ENCODE measurements at regions not wholly inside any gene's neighbourhood (a gene's known extent, or its start where the extent isn't known, plus 50 kb on each side); places are given as distances from the start of the nearest gene placed in this dataset.

- Histone ChIP-seq H3K9me2 (replicated peaks; ENCODE audit: low read length) (no peaks in the 10 kb centered on the region), H3K27ac (ENCODE audit: low read length) (no peak overlapping the region), H3K4me1 (ENCODE audit: insufficient read depth, low read length) (no peaks in the 10 kb centered on the region), H3K36me3 (ENCODE audit: low read depth, low read length) (no peaks in the 10 kb centered on the region), H3K9ac (ENCODE audit: low read length) (no peak overlapping the region), H3F3A (ENCODE audit: low read length, unreplicated experiment) (no peaks in the 10 kb centered on the region), H3K4me3 (ENCODE audit: low read length) (no peak overlapping the region), H3K4me2 (ENCODE audit: low read length) (no peak overlapping the region), H4K20me1 (ENCODE audit: low read length) (no peaks in the 10 kb centered on the region), H3K9me3 (ENCODE audit: low read length) (no peaks in the 10 kb centered on the region), H3K27me3 (ENCODE audit: low read length) (no peaks in the 10 kb centered on the region), H2AFZ (ENCODE audit: low read length) (no peak overlapping the region), H3K79me2 (ENCODE audit: low read length) (no peaks in the 10 kb centered on the region)
- no peak for TF ChIP-seq EZH2 (IDR thresholded peaks at IDR 0.05; ENCODE audit: low read length, unreplicated experiment)
- TF ChIP-seq EZH2phosphoT487 (IDR thresholded peaks at IDR 0.05; ENCODE audit: borderline replicate concordance, low read length), result no peak
- no peak for TF ChIP-seq CTCF (conservative IDR thresholded peaks at IDR 0.05; ENCODE audit: low read depth, low read length)
- no TSS peak for BruUV-seq (replicated peaks)
- intact Hi-C loops (cut with micrococcal nuclease), result no loop called here
- DNase-seq (no peak), ATAC-seq (no peak)
- POLR2A ChIA-PET (ENCODE audit: unreplicated experiment), result no interaction called here
- CTCF ChIA-PET, result no interaction called here
Measured at GRCh38 chr16:5736209-5736930, 638.8 kb upstream of the EEF2KMT start.

GRCh38 chr16:5735444-5735843 is 637.8 kb upstream of the EEF2KMT start:
- Histone ChIP-seq H3K9me2 (replicated peaks; ENCODE audit: low read length) (no peaks in the 10 kb centered on the region), H3F3A (ENCODE audit: low read length, unreplicated experiment) (no peaks in the 10 kb centered on the region), H3K4me1 (ENCODE audit: insufficient read depth, low read length) (no peaks in the 10 kb centered on the region), H2AFZ (ENCODE audit: low read length) (no peak overlapping the region), H3K9ac (ENCODE audit: low read length) (no peak overlapping the region), H3K4me3 (ENCODE audit: low read length) (no peak overlapping the region), H3K27me3 (ENCODE audit: low read length) (no peaks in the 10 kb centered on the region), H3K9me3 (ENCODE audit: low read length) (no peaks in the 10 kb centered on the region), H4K20me1 (ENCODE audit: low read length) (no peaks in the 10 kb centered on the region), H3K36me3 (ENCODE audit: low read depth, low read length) (no peaks in the 10 kb centered on the region), H3K79me2 (ENCODE audit: low read length) (no peaks in the 10 kb centered on the region), H3K4me2 (ENCODE audit: low read length) (no peak overlapping the region), H3K27ac (ENCODE audit: low read length) (no peak overlapping the region)
- intact Hi-C loops (cut with micrococcal nuclease), result no loop called here
- no TSS peak for BruUV-seq (replicated peaks)
- ATAC-seq (no peak), DNase-seq (no peak)
- TF ChIP-seq EZH2 (IDR thresholded peaks at IDR 0.05; ENCODE audit: low read length, unreplicated experiment) (no peak), CTCF (conservative IDR thresholded peaks at IDR 0.05; ENCODE audit: low read depth, low read length) (no peak), EZH2phosphoT487 (IDR thresholded peaks at IDR 0.05; ENCODE audit: borderline replicate concordance, low read length) (no peak)
- POLR2A ChIA-PET (ENCODE audit: unreplicated experiment), result no interaction called here
- CTCF ChIA-PET, result no interaction called here

- BruUV-seq (replicated peaks), result no TSS peak
- no peaks in the 10 kb centered on the region for H3K36me3 ChIP-seq (ENCODE audit: low read depth, low read length)
- H3K9me3 ChIP-seq (ENCODE audit: low read length), result no peaks in the 10 kb centered on the region
- no peaks in the 10 kb centered on the region for H3K4me1 ChIP-seq (ENCODE audit: insufficient read depth, low read length)
- no peak overlapping the region for H3K4me3 ChIP-seq (ENCODE audit: low read length)
- TF ChIP-seq CTCF (conservative IDR thresholded peaks at IDR 0.05; ENCODE audit: low read depth, low read length) (no peak), EZH2 (IDR thresholded peaks at IDR 0.05; ENCODE audit: low read length, unreplicated experiment) (no peak), EZH2phosphoT487 (IDR thresholded peaks at IDR 0.05; ENCODE audit: borderline replicate concordance, low read length) (no peak)
- H3K9ac ChIP-seq (ENCODE audit: low read length), result no peak overlapping the region
- H3F3A ChIP-seq (ENCODE audit: low read length, unreplicated experiment), result no peaks in the 10 kb centered on the region
- no peak for DNase-seq
- H4K20me1 ChIP-seq (ENCODE audit: low read length), result no peaks in the 10 kb centered on the region
- no peaks in the 10 kb centered on the region for H3K79me2 ChIP-seq (ENCODE audit: low read length)
- H2AFZ ChIP-seq (ENCODE audit: low read length), result no peak overlapping the region
- H3K27ac ChIP-seq (ENCODE audit: low read length), result no peak overlapping the region
- intact Hi-C loops (cut with micrococcal nuclease), result no loop called here
- no peak overlapping the region for H3K4me2 ChIP-seq (ENCODE audit: low read length)
- no peaks in the 10 kb centered on the region for H3K27me3 ChIP-seq (ENCODE audit: low read length)
- POLR2A ChIA-PET (ENCODE audit: unreplicated experiment), result no interaction called here
- CTCF ChIA-PET, result no interaction called here
- H3K9me2 ChIP-seq (replicated peaks; ENCODE audit: low read length), result no peaks in the 10 kb centered on the region
- ATAC-seq, result no peak
Measured at GRCh38 chr16:5730783-5731182, 633.2 kb upstream of the EEF2KMT start.
